ENCODE measurements at regions not wholly inside any gene's neighbourhood (a gene's known extent, or its start where the extent isn't known, plus 50 kb on each side); places are given as distances from the start of the nearest gene placed in this dataset.

GRCh38 chr3:81864272-81864671 lies 102.8 kb upstream of the GBE1 start:
- Histone ChIP-seq H3K4me1 (ENCODE audit: control insufficient read depth, insufficient read depth, low read length) (no peaks in the 10 kb centered on the region), H3K4me3 (ENCODE audit: low read length) (no peak overlapping the region), H3K36me3 (ENCODE audit: control insufficient read depth, insufficient read depth, low read length) (no peaks in the 10 kb centered on the region), H3K9me3 (ENCODE audit: control insufficient read depth, low read depth, low read length) (no peaks in the 10 kb centered on the region), H3K27me3 (ENCODE audit: control insufficient read depth, insufficient read depth, low read length) (no peaks in the 10 kb centered on the region), H3K27ac (ENCODE audit: low read length) (no peak overlapping the region)
- no CpG with 5 or more reads among the region's 7 CpGs for WGBS (ENCODE audit: insufficient coverage, low lambda C conversion rate)
- DNase-seq: no peak

GRCh38 chr3:81863756-81864155 lies 102.3 kb upstream of the GBE1 start:
- Histone ChIP-seq H3K27ac (ENCODE audit: low read length) (no peak overlapping the region), H3K9me3 (ENCODE audit: control insufficient read depth, low read depth, low read length) (no peaks in the 10 kb centered on the region), H3K4me1 (ENCODE audit: control insufficient read depth, insufficient read depth, low read length) (no peaks in the 10 kb centered on the region), H3K36me3 (ENCODE audit: control insufficient read depth, insufficient read depth, low read length) (no peaks in the 10 kb centered on the region), H3K4me3 (ENCODE audit: low read length) (no peak overlapping the region), H3K27me3 (ENCODE audit: control insufficient read depth, insufficient read depth, low read length) (no peaks in the 10 kb centered on the region)
- no peak for DNase-seq
- WGBS (ENCODE audit: insufficient coverage, low lambda C conversion rate): 84% methylated on average over 4 of the region's 4 CpGs

- no peak overlapping the region for H3K27ac ChIP-seq (ENCODE audit: low read length)
- H3K4me3 ChIP-seq (ENCODE audit: low read length): no peak overlapping the region
- H3K9me3 ChIP-seq (ENCODE audit: control insufficient read depth, low read depth, low read length): no peaks in the 10 kb centered on the region
- H3K4me1 ChIP-seq (ENCODE audit: control insufficient read depth, insufficient read depth, low read length): no peaks in the 10 kb centered on the region
- no peaks in the 10 kb centered on the region for H3K27me3 ChIP-seq (ENCODE audit: control insufficient read depth, insufficient read depth, low read length)
- WGBS (ENCODE audit: insufficient coverage, low lambda C conversion rate): no CpG with 5 or more reads among the region's 1 CpG
- H3K36me3 ChIP-seq (ENCODE audit: control insufficient read depth, insufficient read depth, low read length): no peaks in the 10 kb centered on the region
- DNase-seq: no peak
Measured at GRCh38 chr3:81861593-81861992, 100.1 kb upstream of the GBE1 start.

- no CpG with 5 or more reads among the region's 1 CpG for WGBS (ENCODE audit: insufficient coverage, low lambda C conversion rate)
Measured at GRCh38 chr3:81859524-81859923, 98.1 kb upstream of the GBE1 start.

GRCh38 chr3:81853431-81853830 lies 92.0 kb upstream of the GBE1 start:
- Histone ChIP-seq H3K9me3 (ENCODE audit: control insufficient read depth, low read depth, low read length) (no peaks in the 10 kb centered on the region), H3K27me3 (ENCODE audit: control insufficient read depth, insufficient read depth, low read length) (no peaks in the 10 kb centered on the region), H3K4me3 (ENCODE audit: low read length) (no peak overlapping the region), H3K4me1 (ENCODE audit: control insufficient read depth, insufficient read depth, low read length) (no peaks in the 10 kb centered on the region), H3K27ac (ENCODE audit: low read length) (no peak overlapping the region), H3K36me3 (ENCODE audit: control insufficient read depth, insufficient read depth, low read length) (no peaks in the 10 kb centered on the region)
- DNase-seq: no peak
- WGBS (ENCODE audit: insufficient coverage, low lambda C conversion rate): 81% methylated on average over 3 of the region's 3 CpGs

More at GRCh38 chr3:81859524-81859923, 98.1 kb upstream of the GBE1 start:
- no peak for DNase-seq
- Histone ChIP-seq H3K27me3 (ENCODE audit: control insufficient read depth, insufficient read depth, low read length) (no peaks in the 10 kb centered on the region), H3K4me1 (ENCODE audit: control insufficient read depth, insufficient read depth, low read length) (no peaks in the 10 kb centered on the region), H3K36me3 (ENCODE audit: control insufficient read depth, insufficient read depth, low read length) (no peaks in the 10 kb centered on the region), H3K4me3 (ENCODE audit: low read length) (no peak overlapping the region), H3K27ac (ENCODE audit: low read length) (no peak overlapping the region), H3K9me3 (ENCODE audit: control insufficient read depth, low read depth, low read length) (no peaks in the 10 kb centered on the region)

GRCh38 chr3:81851176-81851575 lies 89.7 kb upstream of the GBE1 start:
- DNase-seq: no peak
- H3K27ac ChIP-seq (ENCODE audit: low read length): no peak overlapping the region
- no peaks in the 10 kb centered on the region for H3K36me3 ChIP-seq (ENCODE audit: control insufficient read depth, insufficient read depth, low read length)
- H3K4me1 ChIP-seq (ENCODE audit: control insufficient read depth, insufficient read depth, low read length): no peaks in the 10 kb centered on the region
- no peaks in the 10 kb centered on the region for H3K9me3 ChIP-seq (ENCODE audit: control insufficient read depth, low read depth, low read length)
- H3K4me3 ChIP-seq (ENCODE audit: low read length): no peak overlapping the region
- no peaks in the 10 kb centered on the region for H3K27me3 ChIP-seq (ENCODE audit: control insufficient read depth, insufficient read depth, low read length)

- Histone ChIP-seq H3K4me1 (ENCODE audit: control insufficient read depth, insufficient read depth, low read length) (no peaks in the 10 kb centered on the region), H3K27me3 (ENCODE audit: control insufficient read depth, insufficient read depth, low read length) (no peaks in the 10 kb centered on the region), H3K36me3 (ENCODE audit: control insufficient read depth, insufficient read depth, low read length) (no peaks in the 10 kb centered on the region), H3K4me3 (ENCODE audit: low read length) (no peak overlapping the region), H3K27ac (ENCODE audit: low read length) (no peak overlapping the region), H3K9me3 (ENCODE audit: control insufficient read depth, low read depth, low read length) (no peaks in the 10 kb centered on the region)
- DNase-seq: no peak
- no CpG with 5 or more reads among the region's 1 CpG for WGBS (ENCODE audit: insufficient coverage, low lambda C conversion rate)
Measured at GRCh38 chr3:81846988-81847387, 85.5 kb upstream of the GBE1 start.

GRCh38 chr3:81841540-81841939 lies 80.1 kb upstream of the GBE1 start:
- Histone ChIP-seq H3K27ac (ENCODE audit: low read length) (no peak overlapping the region), H3K4me3 (ENCODE audit: low read length) (no peak overlapping the region)
- WGBS (ENCODE audit: insufficient coverage, low lambda C conversion rate): 100% methylated on average over 1 of the region's 2 CpGs

GRCh38 chr3:81839504-81840094 lies 78.2 kb upstream of the GBE1 start:
- no peaks in the 10 kb centered on the region for H3K27me3 ChIP-seq (ENCODE audit: control insufficient read depth, insufficient read depth, low read length)
- no peaks in the 10 kb centered on the region for H3K36me3 ChIP-seq (ENCODE audit: control insufficient read depth, insufficient read depth, low read length)
- no peaks in the 10 kb centered on the region for H3K9me3 ChIP-seq (ENCODE audit: control insufficient read depth, low read depth, low read length)
- DNase-seq: no peak
- no peak overlapping the region for H3K27ac ChIP-seq (ENCODE audit: low read length)
- H3K4me3 ChIP-seq (ENCODE audit: low read length): no peak overlapping the region
- WGBS (ENCODE audit: insufficient coverage, low lambda C conversion rate): 65% methylated on average over 2 of the region's 4 CpGs
- no peaks in the 10 kb centered on the region for H3K4me1 ChIP-seq (ENCODE audit: control insufficient read depth, insufficient read depth, low read length)

More at GRCh38 chr3:81841540-81841939, 80.1 kb upstream of the GBE1 start:
- H3K4me1 ChIP-seq (ENCODE audit: control insufficient read depth, insufficient read depth, low read length): no peaks in the 10 kb centered on the region
- no peaks in the 10 kb centered on the region for H3K36me3 ChIP-seq (ENCODE audit: control insufficient read depth, insufficient read depth, low read length)
- no peaks in the 10 kb centered on the region for H3K9me3 ChIP-seq (ENCODE audit: control insufficient read depth, low read depth, low read length)
- no peak for DNase-seq
- no peaks in the 10 kb centered on the region for H3K27me3 ChIP-seq (ENCODE audit: control insufficient read depth, insufficient read depth, low read length)

GRCh38 chr3:81838457-81838856 lies 77.0 kb upstream of the GBE1 start:
- Histone ChIP-seq H3K36me3 (ENCODE audit: control insufficient read depth, insufficient read depth, low read length) (no peaks in the 10 kb centered on the region), H3K27ac (ENCODE audit: low read length) (no peak overlapping the region), H3K4me1 (ENCODE audit: control insufficient read depth, insufficient read depth, low read length) (no peaks in the 10 kb centered on the region), H3K9me3 (ENCODE audit: control insufficient read depth, low read depth, low read length) (no peaks in the 10 kb centered on the region), H3K27me3 (ENCODE audit: control insufficient read depth, insufficient read depth, low read length) (no peaks in the 10 kb centered on the region), H3K4me3 (ENCODE audit: low read length) (no peak overlapping the region)
- no peak for DNase-seq
- WGBS (ENCODE audit: insufficient coverage, low lambda C conversion rate): 78% methylated on average over 1 of the region's 1 CpG

- no peaks in the 10 kb centered on the region for H3K36me3 ChIP-seq (ENCODE audit: control insufficient read depth, insufficient read depth, low read length)
- no peak overlapping the region for H3K27ac ChIP-seq (ENCODE audit: low read length)
- H3K4me3 ChIP-seq (ENCODE audit: low read length): no peak overlapping the region
- DNase-seq: no peak
- no peaks in the 10 kb centered on the region for H3K27me3 ChIP-seq (ENCODE audit: control insufficient read depth, insufficient read depth, low read length)
- no peaks in the 10 kb centered on the region for H3K4me1 ChIP-seq (ENCODE audit: control insufficient read depth, insufficient read depth, low read length)
- 91% methylated on average over 4 of the region's 6 CpGs for WGBS (ENCODE audit: insufficient coverage, low lambda C conversion rate)
- no peaks in the 10 kb centered on the region for H3K9me3 ChIP-seq (ENCODE audit: control insufficient read depth, low read depth, low read length)
Measured at GRCh38 chr3:81837071-81837593, 75.7 kb upstream of the GBE1 start.

Measured in large intestine (tissue), 3 donors.